ENCODE measurements at regions not wholly inside any gene's neighbourhood (a gene's known extent, or its start where the extent isn't known, plus 50 kb on each side); places are given as distances from the start of the nearest gene placed in this dataset.
"Not testable (repeated sequence)": the region's sequence is repeated elsewhere in the genome, so short reads cannot be mapped to it uniquely, and the experiment has no call there.

DNA sequence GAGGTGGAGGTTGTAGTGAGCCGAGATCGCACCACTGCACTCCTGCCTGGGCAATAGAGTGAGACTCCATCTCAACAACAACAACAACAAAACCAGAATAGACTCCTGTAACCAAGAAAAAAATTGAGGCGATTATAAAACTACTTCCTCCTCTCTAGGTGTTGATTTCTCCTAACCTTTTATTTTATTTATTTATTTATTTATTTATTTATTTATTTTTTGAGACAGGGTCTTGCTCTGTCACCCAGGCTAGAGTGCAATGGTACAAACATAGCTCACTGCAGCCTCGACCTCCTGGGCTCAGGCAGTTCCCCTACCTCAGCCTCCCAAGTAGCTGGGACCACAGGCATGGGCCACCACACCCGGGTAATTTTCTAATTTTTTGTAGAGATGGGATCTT, 86.2 kb downstream of the METTL2B start:
- not testable (repeated sequence) for TF ChIP-seq POU6F1 (CRISPR knock-in tag; IDR thresholded peaks at IDR 0.05; ENCODE audit: borderline replicate concordance, low read depth); ZFP30 (CRISPR knock-in tag; IDR thresholded peaks at IDR 0.05); TOX (CRISPR knock-in tag; IDR thresholded peaks at IDR 0.05; ENCODE audit: borderline replicate concordance); CSDC2 (CRISPR knock-in tag; IDR thresholded peaks at IDR 0.05); ARNTL (CRISPR knock-in tag; IDR thresholded peaks at IDR 0.05; ENCODE audit: borderline replicate concordance, low read depth); ZC3H10 (CRISPR knock-in tag; IDR thresholded peaks at IDR 0.05); SNAI2 (CRISPR knock-in tag; IDR thresholded peaks at IDR 0.05); GLIS3 (CRISPR knock-in tag; IDR thresholded peaks at IDR 0.05); RARB (CRISPR knock-in tag; IDR thresholded peaks at IDR 0.05); ESRRG (CRISPR knock-in tag; IDR thresholded peaks at IDR 0.05); ZNF70 (CRISPR knock-in tag; IDR thresholded peaks at IDR 0.05)
- TF ChIP-seq, protein P1, sequence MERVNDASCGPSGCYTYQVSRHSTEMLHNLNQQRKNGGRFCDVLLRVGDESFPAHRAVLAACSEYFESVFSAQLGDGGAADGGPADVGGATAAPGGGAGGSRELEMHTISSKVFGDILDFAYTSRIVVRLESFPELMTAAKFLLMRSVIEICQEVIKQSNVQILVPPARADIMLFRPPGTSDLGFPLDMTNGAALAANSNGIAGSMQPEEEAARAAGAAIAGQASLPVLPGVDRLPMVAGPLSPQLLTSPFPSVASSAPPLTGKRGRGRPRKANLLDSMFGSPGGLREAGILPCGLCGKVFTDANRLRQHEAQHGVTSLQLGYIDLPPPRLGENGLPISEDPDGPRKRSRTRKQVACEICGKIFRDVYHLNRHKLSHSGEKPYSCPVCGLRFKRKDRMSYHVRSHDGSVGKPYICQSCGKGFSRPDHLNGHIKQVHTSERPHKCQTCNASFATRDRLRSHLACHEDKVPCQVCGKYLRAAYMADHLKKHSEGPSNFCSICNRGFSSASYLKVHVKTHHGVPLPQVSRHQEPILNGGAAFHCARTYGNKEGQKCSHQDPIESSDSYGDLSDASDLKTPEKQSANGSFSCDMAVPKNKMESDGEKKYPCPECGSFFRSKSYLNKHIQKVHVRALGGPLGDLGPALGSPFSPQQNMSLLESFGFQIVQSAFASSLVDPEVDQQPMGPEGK (CRISPR knock-in tag; IDR thresholded peaks at IDR 0.05; ENCODE audit: borderline replicate concordance) = not testable (repeated sequence)
- TF ChIP-seq, protein P2, sequence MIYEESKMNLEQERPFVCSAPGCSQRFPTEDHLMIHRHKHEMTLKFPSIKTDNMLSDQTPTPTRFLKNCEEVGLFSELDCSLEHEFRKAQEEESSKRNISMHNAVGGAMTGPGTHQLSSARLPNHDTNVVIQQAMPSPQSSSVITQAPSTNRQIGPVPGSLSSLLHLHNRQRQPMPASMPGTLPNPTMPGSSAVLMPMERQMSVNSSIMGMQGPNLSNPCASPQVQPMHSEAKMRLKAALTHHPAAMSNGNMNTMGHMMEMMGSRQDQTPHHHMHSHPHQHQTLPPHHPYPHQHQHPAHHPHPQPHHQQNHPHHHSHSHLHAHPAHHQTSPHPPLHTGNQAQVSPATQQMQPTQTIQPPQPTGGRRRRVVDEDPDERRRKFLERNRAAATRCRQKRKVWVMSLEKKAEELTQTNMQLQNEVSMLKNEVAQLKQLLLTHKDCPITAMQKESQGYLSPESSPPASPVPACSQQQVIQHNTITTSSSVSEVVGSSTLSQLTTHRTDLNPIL (CRISPR knock-in tag; IDR thresholded peaks at IDR 0.05; ENCODE audit: low read depth) = not testable (repeated sequence)
